ENCODE measurements at regions not wholly inside any gene's neighbourhood (a gene's known extent, or its start where the extent isn't known, plus 50 kb on each side); places are given as distances from the start of the nearest gene placed in this dataset.
"Not testable (repeated sequence)": the region's sequence is repeated elsewhere in the genome, so short reads cannot be mapped to it uniquely, and the experiment has no call there.

DNA sequence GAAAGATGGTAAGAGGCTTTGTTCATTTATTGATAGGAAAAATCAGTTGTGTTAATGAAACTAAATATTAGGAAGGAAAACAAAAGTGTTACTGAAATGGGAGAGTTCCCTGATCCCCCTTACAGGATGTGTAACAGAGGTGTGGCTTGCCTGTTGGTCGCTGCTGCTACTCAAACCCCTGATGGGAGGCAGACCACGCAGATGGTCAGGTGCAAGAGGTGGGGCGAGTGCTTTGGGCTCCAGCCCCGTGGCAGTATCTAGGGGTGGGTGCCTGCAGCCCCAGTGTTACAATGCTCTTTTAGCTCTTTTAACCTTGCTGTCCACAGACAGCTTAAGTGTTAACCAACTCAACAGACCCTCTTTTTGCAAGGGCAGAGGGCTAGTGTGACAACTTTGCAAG, 319.6 kb upstream of the DCN start:
- DNase-seq: no peak

GRCh38 chr12:91496337-91496736, 313.7 kb upstream of the DCN start:
- DNase-seq: no peak

DNA sequence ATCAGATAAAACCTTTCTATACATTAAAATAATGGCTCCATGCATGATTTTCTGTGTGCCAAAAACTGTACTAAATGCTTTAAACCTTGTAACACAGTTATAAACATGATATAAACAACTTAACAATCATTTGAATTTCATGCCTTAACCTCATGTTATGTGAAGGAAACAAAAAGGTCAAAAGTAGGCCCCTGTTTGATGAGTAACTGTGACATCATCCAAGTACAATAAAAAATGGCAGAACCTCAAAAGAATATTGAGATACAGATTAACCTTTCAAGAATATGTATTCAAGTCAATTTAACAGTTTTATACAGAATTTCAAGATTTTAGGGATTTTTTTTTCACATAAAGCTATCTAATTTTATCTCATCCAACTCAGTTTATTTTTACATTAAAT, 310.7 kb upstream of the DCN start:
- no peak for DNase-seq

GRCh38 chr12:91492648-91493047, 310.0 kb upstream of the DCN start:
- no peak for DNase-seq

DNA sequence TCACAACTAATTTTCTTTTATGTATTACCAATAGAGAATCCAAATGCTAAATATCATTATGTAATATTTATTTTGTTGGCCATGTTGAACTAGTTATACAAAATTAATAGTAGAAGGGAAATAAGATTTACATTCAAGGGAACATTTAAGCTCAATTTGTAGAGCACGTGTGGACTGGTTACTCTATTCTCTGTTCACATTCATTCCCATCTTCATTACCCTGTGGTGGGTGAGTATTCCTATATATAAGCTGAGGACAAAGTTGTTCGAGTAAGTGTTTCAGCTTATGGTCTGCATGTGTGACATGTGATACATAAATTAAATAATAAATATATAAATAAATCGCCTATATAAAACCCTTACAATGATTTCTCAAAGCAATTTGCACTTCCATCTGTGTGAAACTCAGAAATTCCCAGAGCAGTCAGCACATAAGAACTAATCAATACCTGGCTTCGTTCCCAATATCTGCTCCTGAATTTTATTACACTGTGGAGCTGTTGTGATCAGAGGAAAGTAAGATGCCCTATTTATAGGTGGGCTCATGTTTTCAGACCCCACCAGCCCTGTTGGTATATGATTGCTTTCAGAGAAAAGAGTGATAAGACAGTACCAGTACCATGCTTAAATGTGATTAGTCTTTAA, 308.2 kb upstream of the DCN start:
- no peak for DNase-seq

- DNase-seq: no peak
Observed at GRCh38 chr12:91483471-91483985, 300.9 kb upstream of the DCN start.

DNA sequence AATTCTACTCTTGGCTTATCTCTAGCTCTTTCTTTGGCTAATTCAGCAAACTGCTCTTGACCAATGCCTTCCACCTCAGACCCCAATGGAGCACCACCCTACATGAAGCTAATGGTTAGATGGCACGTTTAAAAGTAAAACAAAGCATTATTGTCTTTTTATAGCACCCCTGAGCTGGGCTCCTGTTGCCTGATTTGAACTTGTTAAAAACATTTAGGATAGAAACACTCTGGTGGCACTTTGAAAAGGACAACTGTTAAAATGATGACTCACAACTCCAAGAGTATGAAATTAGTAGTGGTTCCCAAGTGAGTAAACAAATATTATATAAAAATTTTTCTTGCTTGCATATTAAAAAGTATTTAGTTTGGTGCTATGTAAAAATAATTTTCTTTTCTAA, 299.6 kb upstream of the DCN start:
- DNase-seq: no peak

DNA sequence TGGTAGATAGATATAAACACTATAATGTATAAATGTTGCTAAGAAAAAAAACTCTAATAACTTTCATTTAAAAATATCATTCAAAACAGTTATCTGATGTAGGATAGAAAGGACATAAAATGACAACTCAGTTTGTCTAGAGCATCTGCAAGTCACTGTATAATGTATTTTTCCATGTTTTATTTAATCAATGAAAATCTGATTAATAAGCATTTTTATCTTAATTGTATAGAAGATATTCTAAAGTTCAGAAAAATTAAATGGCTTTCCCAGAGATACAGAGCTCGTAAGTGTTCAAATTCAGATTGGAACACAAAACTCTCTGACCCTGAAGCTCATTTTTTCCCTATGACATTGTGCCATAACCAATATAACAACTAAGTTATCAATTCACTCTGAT, 295.9 kb upstream of the DCN start:
- no peak for DNase-seq

GRCh38 chr12:91467686-91468085, 285.1 kb upstream of the DCN start:
- DNase-seq: no peak

- DNase-seq: no peak
Observed at GRCh38 chr12:91461061-91461460, 278.4 kb upstream of the DCN start.

DNA sequence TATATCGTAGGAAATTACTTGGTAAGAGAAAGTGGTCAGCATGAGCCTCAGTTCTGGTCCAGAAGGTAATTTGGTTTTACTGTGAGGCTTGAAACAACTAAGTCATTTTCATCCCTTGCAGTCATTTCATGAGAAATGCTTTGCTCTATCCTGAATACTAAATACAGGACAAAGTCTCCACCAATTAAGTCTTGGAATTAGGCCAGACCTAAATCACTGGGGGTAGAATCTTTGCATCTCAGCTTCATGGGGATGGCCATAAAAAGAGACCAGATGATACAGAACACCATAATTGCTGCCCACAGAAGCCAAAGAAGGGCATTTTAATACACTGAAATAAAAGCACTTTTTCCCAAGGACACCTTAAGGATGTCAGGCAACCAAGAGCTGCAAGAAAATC, 277.9 kb upstream of the DCN start:
- no peak for DNase-seq

DNA sequence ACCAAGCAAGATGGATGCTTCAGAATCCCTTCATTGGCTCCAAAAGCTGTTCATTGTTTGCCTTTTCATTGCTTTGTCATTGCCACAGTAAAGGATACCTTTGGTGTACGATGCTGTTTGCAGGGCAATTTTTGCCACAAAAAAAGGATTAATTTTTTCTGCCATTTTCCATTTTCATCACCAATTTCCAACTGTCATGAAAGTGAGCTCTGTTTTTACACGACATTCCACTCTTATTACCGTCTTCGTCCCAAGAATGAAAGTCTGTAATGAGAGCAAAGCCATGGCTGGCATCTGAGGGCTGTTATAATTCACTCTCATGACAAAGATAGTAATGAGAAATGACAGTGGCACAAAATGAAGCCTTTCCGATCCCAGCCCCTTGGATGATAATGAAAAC, 272.7 kb upstream of the DCN start:
- DNase-seq: peak; percentile 86

- no peak for DNase-seq
Observed at GRCh38 chr12:91454179-91454578, 271.6 kb upstream of the DCN start.

DNA sequence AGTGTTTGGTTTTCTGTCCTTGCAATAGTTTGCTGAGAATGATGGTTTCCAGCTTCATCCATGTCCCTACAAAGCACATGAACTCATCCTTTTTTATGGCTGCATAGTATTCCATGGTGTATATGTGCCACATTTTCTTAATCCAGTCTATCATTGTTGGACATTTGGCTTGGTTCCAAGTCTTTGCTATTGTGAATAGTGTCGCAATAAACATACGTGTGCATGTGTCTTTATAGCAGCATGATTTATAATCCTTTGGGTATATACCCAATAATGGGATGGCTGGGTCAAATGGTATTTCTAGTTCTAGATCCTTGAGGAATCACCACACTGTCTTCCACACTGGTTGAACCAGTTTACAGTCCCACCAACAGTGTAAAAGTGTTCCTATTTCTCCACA, 269.8 kb upstream of the DCN start:
- not testable (repeated sequence) for DNase-seq

GRCh38 chr12:91441993-91442952, 259.7 kb upstream of the DCN start:
- no peak for DNase-seq

DNA sequence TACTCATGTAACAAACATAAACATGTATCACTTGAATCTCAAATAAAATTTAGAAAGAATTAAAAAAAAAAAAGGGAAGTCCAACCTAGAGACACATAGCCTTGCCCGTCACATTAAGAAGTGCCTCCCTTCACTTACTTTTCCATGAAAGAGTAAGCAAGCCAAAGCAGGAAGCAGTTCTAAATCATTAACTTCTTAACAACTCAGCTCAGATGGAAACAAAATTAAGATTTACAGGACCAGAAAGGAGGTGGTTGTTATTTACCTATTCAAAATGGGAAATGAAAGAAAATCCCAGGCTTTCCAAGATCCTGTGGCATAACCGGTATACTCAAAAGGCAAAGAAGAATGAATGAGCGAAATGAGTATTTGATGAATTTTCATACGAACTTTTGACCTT, 258.6 kb upstream of the DCN start:
- no peak for DNase-seq

GRCh38 chr12:91434081-91434480, 251.5 kb upstream of the DCN start:
- no peak for DNase-seq

GRCh38 chr12:91432755-91433154, 250.1 kb upstream of the DCN start:
- DNase-seq: no peak

DNA sequence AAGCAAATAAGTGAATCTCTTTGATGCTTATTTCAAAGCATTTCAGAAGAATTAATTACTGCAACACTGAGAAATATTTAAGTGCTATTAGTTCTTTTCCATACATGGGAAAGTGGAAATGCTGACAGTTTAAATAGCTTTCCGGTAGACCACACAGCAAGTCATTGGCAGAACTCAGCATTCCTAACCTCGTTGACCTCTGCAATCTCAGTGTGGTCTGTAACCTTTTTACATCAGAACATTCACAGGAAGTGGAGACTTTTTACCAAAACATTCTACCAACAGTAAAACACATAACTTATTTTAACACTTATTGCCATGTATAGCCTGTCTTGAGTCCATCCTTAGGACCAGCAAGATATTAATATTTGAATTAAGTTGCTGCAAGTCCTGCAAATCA, 249.5 kb upstream of the DCN start:
- DNase-seq: peak; percentile 50

GRCh38 chr12:91424506-91424905, 241.9 kb upstream of the DCN start:
- DNase-seq: no peak

DNA sequence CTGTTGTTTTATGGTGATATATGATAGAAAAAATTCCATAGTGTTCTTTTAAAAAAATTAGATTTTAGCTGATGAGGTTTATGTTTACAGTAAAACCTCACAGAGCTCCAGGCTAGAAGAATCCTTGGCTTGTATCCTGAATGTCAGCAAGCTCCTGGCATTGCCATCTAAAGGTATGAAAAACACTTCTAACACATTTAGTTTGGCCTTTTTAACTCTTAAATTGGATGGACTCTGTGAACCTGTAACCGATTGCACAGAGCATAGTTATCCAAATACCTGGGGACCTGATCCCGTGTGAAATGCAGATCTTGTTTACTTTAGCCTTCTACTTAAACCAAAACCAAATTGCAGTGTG, 241.1 kb upstream of the DCN start:
- DNase-seq: no peak

DNA sequence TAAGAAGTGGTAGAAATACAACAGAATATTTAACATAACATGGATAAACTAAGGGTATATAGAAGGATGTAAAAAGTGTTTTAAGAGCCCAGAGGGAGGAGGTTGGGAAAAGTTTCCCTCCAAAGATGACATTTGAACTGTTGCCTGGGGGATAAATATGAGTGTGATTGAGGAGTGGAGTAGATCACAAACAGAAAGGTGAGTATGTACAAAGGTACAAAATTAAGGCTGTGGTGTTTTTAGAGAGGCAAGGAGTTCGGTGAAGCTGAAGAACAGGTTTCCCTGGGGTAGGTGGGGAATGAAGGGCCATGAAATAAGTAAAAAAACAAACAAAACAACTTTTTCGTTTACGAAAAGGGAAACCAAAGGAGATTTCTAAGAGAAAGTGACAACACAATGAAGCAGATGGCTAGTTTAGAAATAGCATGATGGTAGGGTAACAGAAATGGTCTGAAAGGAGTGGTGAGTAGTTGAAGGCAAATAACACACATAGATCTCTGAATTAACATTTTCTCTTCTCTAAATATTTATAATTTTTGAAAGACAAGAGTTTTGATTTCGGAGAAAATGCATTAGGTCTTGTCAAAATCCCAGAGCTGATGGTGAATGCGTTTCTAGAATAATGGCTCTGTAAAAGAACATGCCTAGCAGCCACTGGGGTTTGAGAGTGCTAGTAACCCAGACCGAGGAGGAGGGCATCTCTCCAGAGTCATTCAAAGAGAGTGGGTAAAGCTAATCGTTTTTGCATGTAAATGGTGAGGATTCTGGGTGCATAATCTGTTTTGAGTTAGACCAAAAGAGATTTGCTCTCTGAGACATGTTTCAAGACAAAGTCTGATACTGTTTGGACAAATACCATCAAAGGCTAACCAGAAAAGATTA, 240.4 kb upstream of the DCN start:
- DNase-seq: no peak

- DNase-seq: no peak
Observed at GRCh38 chr12:91422127-91422526, 239.5 kb upstream of the DCN start.

All from retina (tissue), 1 donor.